ENCODE measurements at regions not wholly inside any gene's neighbourhood (a gene's known extent, or its start where the extent isn't known, plus 50 kb on each side); places are given as distances from the start of the nearest gene placed in this dataset.

DNA sequence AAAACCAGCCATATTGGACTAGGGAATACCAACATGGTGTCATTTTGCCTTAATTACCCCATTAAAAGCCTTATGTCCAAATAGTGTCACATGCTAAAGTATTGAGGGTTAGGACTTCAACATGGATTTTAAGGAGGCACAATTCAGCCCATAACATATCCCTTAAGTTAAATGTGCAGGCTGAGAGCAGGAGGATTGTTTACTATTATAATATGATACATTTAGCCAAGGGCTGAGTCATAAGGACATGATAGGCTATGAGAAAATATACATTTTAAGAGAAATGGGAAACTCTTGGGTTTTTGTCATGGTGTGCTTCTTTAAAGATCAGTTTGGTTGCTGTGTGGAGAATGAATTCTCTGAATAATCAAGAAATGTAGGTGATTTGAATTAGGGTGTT, 136.8 kb downstream of the RDH14 start:
- Histone ChIP-seq H2BK20ac (ENCODE audit: low read depth, low read length, poor library complexity, severe bottlenecking) (no peak overlapping the region), H3K27ac (ENCODE audit: insufficient read length, low read depth, low read length) (no peak overlapping the region), H4K20me1 (ENCODE audit: control insufficient read depth, insufficient read depth, insufficient read length) (no peaks in the 10 kb centered on the region), H3K79me2 (ENCODE audit: insufficient read depth, low read length) (no peaks in the 10 kb centered on the region), H3T11ph (ENCODE audit: low read length) (no peak overlapping the region), H2BK15ac (ENCODE audit: low read depth, low read length) (no peak overlapping the region), H3K14ac (ENCODE audit: insufficient read depth, low read length) (no peak overlapping the region), H2BK12ac (ENCODE audit: insufficient read length, low read depth, low read length) (no peak overlapping the region), H3K9ac (ENCODE audit: extremely low read depth, insufficient read length, low read length) (no peak overlapping the region), H3K23ac (ENCODE audit: insufficient read length, low read depth, low read length) (no peak overlapping the region), H3K23me2 (ENCODE audit: insufficient read length, low read depth, low read length, poor library complexity, severe bottlenecking) (no peaks in the 10 kb centered on the region), H3K4me2 (ENCODE audit: insufficient read depth, insufficient read length, low read length) (no peak overlapping the region), H2AK5ac (ENCODE audit: insufficient read length, low read length) (no peak overlapping the region), H2BK5ac (ENCODE audit: insufficient read length, low read length) (no peak overlapping the region), H2AFZ (ENCODE audit: low read length) (no peak overlapping the region), H2BK120ac (ENCODE audit: low read depth, low read length, poor library complexity, severe bottlenecking) (no peak overlapping the region), H3K18ac (ENCODE audit: insufficient read length, low read depth, low read length) (no peak overlapping the region), H4K8ac (replicated peaks; ENCODE audit: insufficient read length, low read depth, low read length) (no peak overlapping the region), H3K9me3 (ENCODE audit: control insufficient read depth, low read depth, low read length) (no peaks in the 10 kb centered on the region), H3K4ac (ENCODE audit: low read depth, low read length) (no peak overlapping the region), H3K27me3 (ENCODE audit: insufficient read depth, low read length) (no peaks in the 10 kb centered on the region), H3K79me1 (ENCODE audit: insufficient read depth, low read depth, low read length, poor library complexity, severe bottlenecking) (no peaks in the 10 kb centered on the region), H3K4me1 (ENCODE audit: insufficient read depth, low read length) (no peaks in the 10 kb centered on the region), H4K5ac (ENCODE audit: insufficient read length, low read depth, low read length) (no peak overlapping the region), H3K56ac (ENCODE audit: insufficient read length, low read depth, low read length) (no peak overlapping the region), H4K91ac (ENCODE audit: insufficient read length, low read depth, low read length) (no peak overlapping the region)
- TF ChIP-seq CTCF (conservative IDR thresholded peaks at IDR 0.05), result no peak
- Mint-ChIP-seq H3K27me3 (ENCODE audit: low read depth) (no peaks in the 10 kb centered on the region; the same call in 1 of the 2 replicates), H3K4me1 (no peaks in the 10 kb centered on the region), H3K27ac (no peak overlapping the region), H3K4me3 (no peak overlapping the region), H3K9me3 (no peaks in the 10 kb centered on the region), H3K36me3 (ENCODE audit: insufficient read depth in 1 of 3, low read depth in 3 of 3) (no peaks in the 10 kb centered on the region)
- no peak for DNase-seq
